Activated CD8-positive, alpha-beta memory T cell treated with anti-CD3 and anti-CD28 coated beads for 24 hours (primary cell): ENCODE measurements at regions not wholly inside any gene's neighbourhood (a gene's known extent, or its start where the extent isn't known, plus 50 kb on each side); places are given as distances from the start of the nearest gene placed in this dataset.
"Not testable (repeated sequence)": the region's sequence is repeated elsewhere in the genome, so short reads cannot be mapped to it uniquely, and the experiment has no call there.

ENCODE experiments used
- DNase-seq: peaks from one replicate; pipeline ENCODE4 v3.0.0-alpha.2; 2020

- no peak for DNase-seq
These were observed 356.1 kb downstream of the DAD1 start for GRCh38 chr14:22232933-22233332.

GRCh38 chr14:22232486-22232885, 356.5 kb downstream of the DAD1 start:
- no peak for DNase-seq

- DNase-seq = no peak
These were observed 358.0 kb downstream of the DAD1 start for GRCh38 chr14:22231018-22231417.

DNA sequence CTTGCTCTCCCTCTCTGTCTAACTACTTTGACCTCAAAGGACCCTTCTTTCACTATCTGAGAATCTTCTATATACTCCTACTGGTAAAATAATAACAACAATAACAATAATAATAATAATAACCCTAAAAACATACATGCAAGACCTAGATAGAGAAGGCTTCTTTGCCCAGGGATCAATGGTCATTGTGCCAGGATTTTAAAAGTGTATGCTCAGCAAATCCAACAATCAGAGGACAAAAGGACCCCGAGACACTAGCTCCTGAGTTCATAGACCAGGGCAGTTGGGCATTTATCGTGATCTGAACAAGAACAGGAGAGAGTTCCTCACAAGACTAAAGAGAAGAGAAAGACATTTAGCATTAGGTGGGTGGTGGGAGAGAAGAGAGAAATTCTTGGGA, 358.5 kb downstream of the DAD1 start:
- no peak for DNase-seq

DNA sequence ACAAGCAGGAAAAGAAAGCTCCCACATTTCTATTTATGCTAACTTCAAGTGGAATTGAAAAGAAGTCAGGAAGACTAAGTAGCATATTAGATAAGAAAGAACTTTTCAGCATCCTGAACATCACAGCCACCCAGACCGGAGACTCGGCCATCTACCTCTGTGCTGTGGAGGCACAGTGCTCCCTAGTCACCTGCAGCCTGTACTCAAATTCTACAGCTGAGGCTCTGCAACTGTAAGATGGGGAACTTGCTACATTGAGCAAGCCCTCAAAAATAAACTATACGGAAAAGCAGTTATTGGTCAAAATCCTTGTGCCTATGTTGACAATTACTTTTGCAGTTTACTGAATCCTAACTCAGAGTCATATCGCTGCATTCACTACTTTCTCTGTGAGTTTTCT, 361.9 kb downstream of the DAD1 start:
- no peak for DNase-seq

DNA sequence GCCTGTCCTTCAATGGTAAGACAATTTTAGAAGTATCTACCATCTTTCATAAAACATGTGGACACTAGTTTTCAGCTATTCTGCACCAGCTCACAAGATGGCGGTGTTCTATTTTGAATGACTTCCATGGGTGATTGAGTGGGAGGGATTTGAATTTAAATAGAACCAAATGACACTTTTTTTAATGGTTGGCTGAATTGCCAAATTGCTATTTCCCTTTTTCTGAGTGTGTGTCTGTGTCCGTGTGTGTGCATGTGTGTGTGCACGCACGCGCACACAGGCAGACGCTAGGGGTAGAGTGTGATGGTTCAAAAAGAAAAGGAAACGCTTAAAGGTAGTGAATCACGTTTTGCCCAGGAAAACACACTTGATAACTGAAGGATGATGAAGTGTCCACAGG, 362.6 kb downstream of the DAD1 start:
- no peak for DNase-seq

DNA sequence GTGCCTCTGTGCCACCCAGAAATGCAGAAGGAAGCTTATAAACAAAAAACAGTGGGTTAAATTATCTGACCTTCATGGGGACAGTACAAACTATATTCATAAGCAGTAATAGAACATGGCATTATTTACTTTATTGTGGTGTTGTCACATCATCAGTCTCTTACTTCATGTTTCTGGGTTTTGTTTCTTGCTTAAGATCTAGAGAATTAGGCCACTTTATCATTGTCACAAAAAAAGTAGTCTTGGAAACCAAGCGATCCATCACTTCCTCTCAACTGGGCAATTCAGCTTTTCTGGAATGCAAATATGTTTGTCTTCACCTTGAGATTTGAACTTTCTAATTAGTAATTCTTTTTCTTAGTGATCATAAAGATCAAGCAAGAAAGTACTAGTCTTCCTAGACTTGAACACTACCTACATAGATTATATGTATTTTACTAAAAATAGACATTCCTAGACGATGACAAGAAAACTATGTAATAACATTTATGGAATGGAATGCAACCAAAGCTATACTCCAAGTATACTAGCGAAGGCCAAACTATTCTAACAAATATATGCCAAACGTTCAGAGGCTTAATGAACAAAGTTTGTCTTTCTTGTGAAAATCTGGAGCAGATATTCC, 363.4 kb downstream of the DAD1 start:
- DNase-seq = no peak

GRCh38 chr14:22221508-22221907, 367.5 kb downstream of the DAD1 start:
- no peak for DNase-seq

DNA sequence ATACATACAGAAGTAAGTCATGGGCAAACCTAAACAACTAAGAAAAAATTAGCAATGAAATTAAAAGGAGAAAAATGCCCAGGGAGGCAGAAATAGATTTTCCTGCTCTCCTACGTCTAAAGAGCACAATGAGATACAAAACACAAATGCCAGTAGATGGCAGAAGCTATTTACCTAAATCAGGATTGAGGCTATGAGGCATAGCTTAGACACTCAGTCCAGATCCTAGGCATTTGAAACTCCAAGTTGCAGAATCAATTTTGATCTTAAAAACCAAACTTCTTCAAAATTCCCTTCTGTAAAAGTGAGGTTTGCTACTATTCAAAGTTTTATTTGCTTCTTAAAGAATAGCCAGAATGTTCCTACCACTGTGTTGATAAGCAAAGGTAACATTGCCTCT, 368.6 kb downstream of the DAD1 start:
- DNase-seq = no peak

DNA sequence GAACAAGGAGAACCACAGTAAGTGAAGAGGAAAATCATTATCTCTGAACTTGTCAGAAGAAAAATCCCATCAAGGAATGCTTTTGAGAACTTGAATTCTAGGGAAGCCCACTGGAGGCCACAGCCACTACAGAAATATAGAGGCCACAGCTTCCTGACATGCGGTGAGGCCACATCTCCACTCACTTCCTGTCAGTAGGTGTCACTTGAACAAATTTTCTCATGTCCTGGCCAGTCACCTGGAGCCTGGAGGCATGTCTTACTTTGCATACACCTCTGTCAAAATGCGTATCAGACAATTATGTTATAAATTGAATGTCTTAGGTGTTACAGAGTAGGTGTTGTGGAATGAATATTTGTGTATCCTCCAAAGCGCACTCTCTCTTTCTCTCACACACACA, 370.3 kb downstream of the DAD1 start:
- DNase-seq = no peak

- DNase-seq = no peak
These were observed 375.9 kb downstream of the DAD1 start for GRCh38 chr14:22213120-22213519.

GRCh38 chr14:22210906-22211305, 378.1 kb downstream of the DAD1 start:
- DNase-seq = no peak

GRCh38 chr14:22210026-22210425, 379.0 kb downstream of the DAD1 start:
- DNase-seq = no peak

GRCh38 chr14:22203036-22203435, 386.0 kb downstream of the DAD1 start:
- no peak for DNase-seq

- no peak for DNase-seq
These were observed 386.7 kb downstream of the DAD1 start for GRCh38 chr14:22202313-22202712.

GRCh38 chr14:22200977-22201605, 387.9 kb downstream of the DAD1 start:
- no peak for DNase-seq

DNA sequence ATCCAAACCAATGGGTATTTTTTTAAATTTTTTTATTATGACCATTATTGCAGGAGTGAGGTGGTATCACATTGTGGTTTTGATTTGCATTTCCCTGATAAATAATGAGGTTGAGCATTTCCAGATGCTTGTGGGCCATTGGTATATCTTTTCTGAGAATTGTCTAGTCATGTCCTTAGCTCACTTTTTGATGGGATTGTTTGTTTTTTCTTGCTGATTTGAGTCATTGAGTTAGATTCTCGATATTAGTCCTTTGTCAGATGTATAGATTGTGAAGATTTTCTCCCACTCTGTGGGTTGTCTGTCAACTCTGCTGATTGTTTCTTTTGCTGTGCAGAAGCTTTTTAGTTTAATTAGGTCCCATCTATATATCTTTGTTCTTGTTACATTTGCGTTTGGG, 388.9 kb downstream of the DAD1 start:
- DNase-seq = not testable (repeated sequence)

DNA sequence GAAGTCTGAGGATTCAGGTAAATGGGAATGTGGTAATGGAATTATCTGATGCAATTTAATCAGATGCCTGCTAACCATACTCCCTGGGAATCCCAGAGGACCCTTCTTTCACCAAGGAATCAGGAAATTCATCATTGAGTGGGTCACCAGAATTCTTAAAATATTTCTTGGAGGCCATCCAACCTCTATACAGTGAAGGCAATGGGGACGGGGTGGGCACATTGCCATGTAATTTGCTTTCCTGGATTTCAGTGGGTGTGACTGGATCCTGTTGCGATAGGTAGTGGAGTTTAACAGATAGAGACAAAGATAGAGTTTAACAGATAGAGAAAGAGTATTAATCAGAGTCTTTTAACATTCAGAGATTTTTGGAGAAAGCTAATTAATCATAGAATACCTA, 394.4 kb downstream of the DAD1 start:
- DNase-seq = no peak

DNA sequence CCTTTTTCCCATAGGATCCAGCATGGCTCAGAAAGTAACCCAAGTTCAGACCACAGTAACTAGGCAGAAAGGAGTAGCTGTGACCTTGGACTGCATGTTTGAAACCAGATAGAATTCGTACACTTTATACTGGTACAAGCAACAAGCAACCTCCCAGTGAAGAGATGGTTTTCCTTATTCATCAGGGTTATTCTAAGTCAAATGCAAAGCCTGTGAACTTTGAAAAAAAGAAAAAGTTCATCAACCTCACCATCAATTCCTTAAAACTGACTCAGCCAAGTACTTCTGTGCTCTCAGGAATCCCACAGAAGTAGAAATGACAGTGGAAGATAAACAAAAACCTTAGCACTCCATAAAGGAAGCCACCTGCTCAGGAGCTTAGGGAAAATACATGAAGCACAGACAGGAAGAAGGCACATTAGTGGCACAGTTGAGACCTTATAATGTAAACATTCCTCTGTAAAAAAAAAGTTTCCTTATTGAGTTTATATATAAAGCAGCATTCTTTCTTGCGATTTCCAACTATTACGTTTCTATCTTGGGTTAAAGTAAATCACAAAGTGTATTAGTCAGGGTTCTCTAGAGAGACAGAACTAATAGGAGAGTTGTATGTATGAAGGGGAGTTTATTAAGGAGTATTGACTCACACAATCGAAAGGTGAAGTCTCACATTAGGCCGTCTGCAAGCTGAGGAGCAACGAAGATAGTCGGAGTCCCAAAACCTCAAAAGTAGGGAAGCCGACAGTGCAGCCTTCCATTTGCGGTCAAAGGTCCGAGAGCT, 398.4 kb downstream of the DAD1 start:
- DNase-seq = no peak

DNA sequence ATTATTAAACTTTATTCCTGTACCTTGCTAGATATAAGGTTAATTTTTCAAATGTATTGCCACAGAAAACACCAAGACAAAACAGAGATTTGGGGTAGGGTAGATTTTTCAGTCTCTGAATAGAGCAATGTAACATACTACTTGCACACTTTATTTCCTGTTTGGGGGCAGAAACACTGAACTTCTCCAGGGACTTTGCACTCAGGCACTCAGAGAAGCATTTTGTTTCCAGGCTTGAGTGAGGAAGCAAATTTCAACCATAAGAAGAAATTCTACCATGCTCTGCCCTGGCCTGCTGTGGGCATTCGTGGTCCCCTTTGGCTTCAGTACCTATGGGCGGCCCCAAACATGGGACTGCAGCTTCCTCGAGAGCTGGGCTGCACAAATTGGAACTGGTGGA, 399.1 kb downstream of the DAD1 start:
- DNase-seq = no peak

DNA sequence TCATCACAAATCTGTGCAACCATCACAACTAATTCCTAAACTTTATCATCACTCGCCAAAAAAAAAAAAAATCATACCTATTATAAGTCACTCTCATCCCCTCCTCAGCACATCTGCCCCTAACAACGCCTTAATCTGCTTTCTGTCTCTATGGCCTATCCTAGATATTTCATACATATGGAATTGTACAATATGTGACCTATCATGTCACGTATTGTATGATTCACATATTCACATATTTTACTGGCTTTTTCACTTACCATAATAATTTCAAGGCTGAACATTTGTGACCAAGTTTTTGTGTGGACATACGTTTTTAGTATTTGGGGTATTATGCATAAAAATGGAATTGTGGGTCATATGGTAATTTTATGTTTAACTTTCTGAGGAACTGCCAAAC, 400.7 kb downstream of the DAD1 start:
- no peak for DNase-seq

DNA sequence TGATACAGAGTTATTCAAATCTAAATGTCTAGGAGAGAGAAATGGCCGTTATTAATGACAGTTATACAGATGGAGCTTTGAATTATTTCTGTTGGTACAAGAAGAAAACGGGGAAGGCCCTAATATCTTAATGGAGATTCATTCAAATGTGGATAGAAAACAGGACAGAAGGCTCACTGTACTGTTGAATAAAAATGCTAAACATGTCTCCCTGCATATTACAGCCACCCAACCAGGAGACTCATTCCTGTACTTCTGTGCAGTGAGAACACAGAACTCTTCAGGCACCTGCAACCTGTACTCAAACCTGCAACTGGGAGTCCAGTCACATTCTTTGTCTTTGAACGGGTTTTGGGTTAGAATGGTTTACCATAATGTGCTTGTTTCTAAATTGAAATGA, 403.2 kb downstream of the DAD1 start:
- DNase-seq = no peak

GRCh38 chr14:22185191-22185590, 403.8 kb downstream of the DAD1 start:
- DNase-seq = no peak

DNA sequence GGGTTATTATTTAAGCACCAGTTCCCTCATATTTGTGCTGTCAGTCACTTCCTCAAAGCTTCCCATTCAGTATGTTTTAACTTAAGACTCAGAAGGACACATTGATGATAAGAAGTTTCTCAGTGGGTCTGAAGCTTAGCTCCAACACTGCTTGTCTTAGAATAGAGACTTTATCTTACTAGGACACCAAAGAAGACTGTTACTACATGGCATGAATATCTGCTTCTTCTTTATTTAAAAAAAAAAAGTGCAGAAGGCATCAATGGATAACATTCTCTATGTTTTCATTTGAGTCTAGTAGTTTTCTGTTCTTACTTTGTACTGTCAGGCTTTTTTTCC, 404.2 kb downstream of the DAD1 start:
- DNase-seq = no peak
